GM12874 (cell line): ENCODE measurements at regions not wholly inside any gene's neighbourhood (a gene's known extent, or its start where the extent isn't known, plus 50 kb on each side); places are given as distances from the start of the nearest gene placed in this dataset.

Source experiments
- CTCF ChIP-seq: IDR thresholded peaks from 2 replicates; pipeline ENCODE4 v1.5.1; 2011; ENCODE audit warnings: low read depth, mild to moderate bottlenecking, control low read depth, low read length, moderate library complexity; ENCODE audit not compliant: insufficient read depth

GRCh38 chr2:133972786-133973185 is 281.1 kb upstream of the MGAT5 start:
- TF ChIP-seq CTCF: no peak

GRCh38 chr2:133974353-133974752 is 279.5 kb upstream of the MGAT5 start:
- no peak for TF ChIP-seq CTCF

- TF ChIP-seq CTCF: no peak
These were observed 278.7 kb upstream of the MGAT5 start for GRCh38 chr2:133975135-133975534.

- TF ChIP-seq CTCF: no peak
These were observed 278.0 kb upstream of the MGAT5 start for GRCh38 chr2:133975676-133976428.

- no peak for TF ChIP-seq CTCF
These were observed 277.2 kb upstream of the MGAT5 start for GRCh38 chr2:133976659-133977058.

GRCh38 chr2:133977405-133977804 is 276.5 kb upstream of the MGAT5 start:
- TF ChIP-seq CTCF: no peak

GRCh38 chr2:133982256-133982655 is 271.6 kb upstream of the MGAT5 start:
- TF ChIP-seq CTCF: no peak
